Activated CD8-positive, alpha-beta T cell treated with anti-CD3 and anti-CD28 coated beads for 36 hours (primary cell): ENCODE measurements at regions not wholly inside any gene's neighbourhood (a gene's known extent, or its start where the extent isn't known, plus 50 kb on each side); places are given as distances from the start of the nearest gene placed in this dataset.

Experiments used
- ATAC-seq: fragments of 200-7000 bp; cut with Tn5 transposase; one replicate; pipeline ENCODE4 v1.10.0; 2021; ENCODE audit warnings: mild to moderate bottlenecking, moderate library complexity
- CTCF ChIA-PET: fragments of 350-600 bp; sonication (Branson Sonifier 250); formaldehyde crosslinking; loops from one replicate; lab custom pipeline; 2021; ENCODE audit warnings: antibody characterized with exemption; lab: Charles Lee
- POLR2A ChIA-PET: fragments of 350-600 bp; sonication (Branson Sonifier 250); formaldehyde crosslinking; loops from one replicate; lab custom pipeline; 2021; ENCODE audit warnings: antibody characterized with exemption; lab: Charles Lee
- DNase-seq: peaks from one replicate; pipeline ENCODE4 v3.0.0-alpha.2; 2020
- H3K27ac Mint-ChIP-seq: one replicate; pipeline ENCODE4 v1.8.0; 2021; ENCODE audit warnings: mild to moderate bottlenecking, mixed read lengths
- H3K27me3 Mint-ChIP-seq: one replicate; pipeline ENCODE4 v1.8.0; 2021; ENCODE audit warnings: mixed read lengths
- H3K36me3 Mint-ChIP-seq: one replicate; pipeline ENCODE4 v1.8.0; 2021; ENCODE audit warnings: low read depth, mixed read lengths
- H3K4me1 Mint-ChIP-seq: one replicate; pipeline ENCODE4 v1.8.0; 2021; ENCODE audit warnings: low read depth, mixed read lengths
- H3K4me3 Mint-ChIP-seq: one replicate; pipeline ENCODE4 v1.8.0; 2021; ENCODE audit warnings: mild to moderate bottlenecking, moderate library complexity, mixed read lengths
- H3K9me3 Mint-ChIP-seq: one replicate; pipeline ENCODE4 v1.8.0; 2021; ENCODE audit warnings: mixed read lengths
- intact Hi-C: fragments of 100-400 bp; cut with micrococcal nuclease; formaldehyde crosslinking; loops from one replicate; pipeline ENCODE4 v1.10.0; 2022
- TF ChIP-seq, protein P1 (sequence below): fragments of 200-600 bp; IDR thresholded peaks from one replicate; pipeline ENCODE4 v1.8.0; 2022; ENCODE audit warnings: antibody characterized with exemption, mild to moderate bottlenecking

DNA sequence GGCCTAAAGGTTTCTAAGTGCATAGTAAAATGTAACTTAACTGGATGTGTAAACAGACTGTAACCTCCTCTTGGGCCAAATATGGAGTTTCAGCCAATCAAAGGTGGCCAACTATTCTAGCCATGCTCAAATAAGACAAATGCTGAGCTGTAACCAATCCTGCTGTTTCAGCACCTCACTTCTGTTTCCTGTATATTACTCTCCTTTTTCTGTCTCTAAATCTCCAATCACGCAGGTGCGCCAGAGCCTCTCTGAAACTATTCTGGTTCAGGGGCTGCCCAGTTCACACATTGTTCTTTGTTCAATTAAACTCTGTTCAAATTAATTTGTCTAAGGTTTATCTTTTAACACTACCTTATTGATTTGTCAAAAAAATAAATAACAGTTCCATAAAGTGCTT, 532.7 kb upstream of the DCC start:
- no peaks in the 10 kb centered on the region for H3K9me3 Mint-ChIP-seq
- ChIA-PET CTCF (no interaction called here), POLR2A (no interaction called here)
- TF ChIP-seq, protein P1, sequence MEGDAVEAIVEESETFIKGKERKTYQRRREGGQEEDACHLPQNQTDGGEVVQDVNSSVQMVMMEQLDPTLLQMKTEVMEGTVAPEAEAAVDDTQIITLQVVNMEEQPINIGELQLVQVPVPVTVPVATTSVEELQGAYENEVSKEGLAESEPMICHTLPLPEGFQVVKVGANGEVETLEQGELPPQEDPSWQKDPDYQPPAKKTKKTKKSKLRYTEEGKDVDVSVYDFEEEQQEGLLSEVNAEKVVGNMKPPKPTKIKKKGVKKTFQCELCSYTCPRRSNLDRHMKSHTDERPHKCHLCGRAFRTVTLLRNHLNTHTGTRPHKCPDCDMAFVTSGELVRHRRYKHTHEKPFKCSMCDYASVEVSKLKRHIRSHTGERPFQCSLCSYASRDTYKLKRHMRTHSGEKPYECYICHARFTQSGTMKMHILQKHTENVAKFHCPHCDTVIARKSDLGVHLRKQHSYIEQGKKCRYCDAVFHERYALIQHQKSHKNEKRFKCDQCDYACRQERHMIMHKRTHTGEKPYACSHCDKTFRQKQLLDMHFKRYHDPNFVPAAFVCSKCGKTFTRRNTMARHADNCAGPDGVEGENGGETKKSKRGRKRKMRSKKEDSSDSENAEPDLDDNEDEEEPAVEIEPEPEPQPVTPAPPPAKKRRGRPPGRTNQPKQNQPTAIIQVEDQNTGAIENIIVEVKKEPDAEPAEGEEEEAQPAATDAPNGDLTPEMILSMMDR = no peak
- ATAC-seq (no peak), DNase-seq (no peak)
- H3K27me3 Mint-ChIP-seq = no peaks in the 10 kb centered on the region
- no peak overlapping the region for H3K4me3 Mint-ChIP-seq
- no peaks in the 10 kb centered on the region for H3K36me3 Mint-ChIP-seq
- intact Hi-C loops = no loop called here
- H3K27ac Mint-ChIP-seq = no peak overlapping the region
- no peaks in the 10 kb centered on the region for H3K4me1 Mint-ChIP-seq

DNA sequence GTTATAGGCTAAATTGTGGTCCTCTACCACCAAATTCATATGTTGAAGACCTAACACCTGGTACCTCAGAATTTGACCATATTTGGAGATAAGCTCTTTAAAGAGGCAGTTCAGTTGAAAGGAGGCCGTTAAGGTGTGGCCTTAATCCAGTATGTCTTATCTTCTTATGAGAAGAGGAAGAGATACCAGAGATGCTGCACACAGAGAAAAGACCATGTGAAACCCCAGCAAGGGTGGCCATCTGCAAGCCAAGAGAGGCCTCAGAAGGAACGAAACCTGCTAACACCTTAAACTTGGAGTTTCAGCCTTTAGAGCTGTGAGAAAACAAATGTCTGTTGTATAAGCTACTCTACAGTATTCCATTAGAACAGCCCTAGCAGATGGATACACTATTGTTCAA, 528.1 kb upstream of the DCC start:
- H3K27me3 Mint-ChIP-seq = no peaks in the 10 kb centered on the region
- no peak for ATAC-seq
- ChIA-PET POLR2A (no interaction called here), CTCF (no interaction called here)
- TF ChIP-seq, protein P1 = no peak
- intact Hi-C loops = no loop called here
- DNase-seq = no peak
- no peaks in the 10 kb centered on the region for H3K9me3 Mint-ChIP-seq
- H3K27ac Mint-ChIP-seq = no peak overlapping the region
- H3K4me1 Mint-ChIP-seq = no peaks in the 10 kb centered on the region
- no peak overlapping the region for H3K4me3 Mint-ChIP-seq
- no peaks in the 10 kb centered on the region for H3K36me3 Mint-ChIP-seq

- ATAC-seq = no peak
- no peak for DNase-seq
- intact Hi-C loops = no loop called here
- Mint-ChIP-seq H3K9me3 (no peaks in the 10 kb centered on the region), H3K4me3 (no peak overlapping the region), H3K36me3 (no peaks in the 10 kb centered on the region), H3K27me3 (no peaks in the 10 kb centered on the region), H3K4me1 (no peaks in the 10 kb centered on the region), H3K27ac (no peak overlapping the region)
- TF ChIP-seq, protein P1 = no peak
- CTCF ChIA-PET = no interaction called here
- POLR2A ChIA-PET = no interaction called here
Observed at GRCh38 chr18:51813740-51814139, 526.3 kb upstream of the DCC start.

DNA sequence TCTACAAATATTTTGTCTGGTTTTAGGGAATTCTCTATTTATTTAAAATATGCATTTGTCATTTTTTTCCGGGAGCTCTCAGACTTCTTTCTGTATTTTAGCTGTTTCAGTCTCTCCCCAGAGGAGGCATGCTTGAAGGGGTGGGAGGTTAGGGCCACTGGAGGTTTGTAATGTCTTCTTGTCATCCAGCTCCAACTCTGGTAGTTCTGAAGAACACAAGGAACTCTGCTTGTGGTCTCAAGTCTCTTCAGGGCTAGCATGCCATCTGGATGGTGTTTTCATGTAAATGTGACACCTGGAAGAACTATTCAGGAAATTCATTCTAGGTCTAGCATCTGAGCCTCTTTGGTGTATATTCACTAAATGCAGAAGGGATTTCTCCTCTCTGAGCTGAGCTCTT, 518.4 kb upstream of the DCC start:
- H3K4me1 Mint-ChIP-seq = no peaks in the 10 kb centered on the region
- H3K27ac Mint-ChIP-seq = no peak overlapping the region
- ChIA-PET CTCF (no interaction called here), POLR2A (no interaction called here)
- H3K36me3 Mint-ChIP-seq = no peaks in the 10 kb centered on the region
- no peaks in the 10 kb centered on the region for H3K27me3 Mint-ChIP-seq
- H3K4me3 Mint-ChIP-seq = no peak overlapping the region
- intact Hi-C loops = no loop called here
- no peaks in the 10 kb centered on the region for H3K9me3 Mint-ChIP-seq
- DNase-seq (no peak), ATAC-seq (no peak)
- TF ChIP-seq, protein P1 = no peak

GRCh38 chr18:51824746-51825145, 515.3 kb upstream of the DCC start:
- CTCF ChIA-PET = no interaction called here
- intact Hi-C loops = no loop called here
- Mint-ChIP-seq H3K27ac (no peak overlapping the region), H3K4me1 (no peaks in the 10 kb centered on the region), H3K36me3 (no peaks in the 10 kb centered on the region), H3K4me3 (no peak overlapping the region), H3K27me3 (no peaks in the 10 kb centered on the region), H3K9me3 (peaks cover 9% of the 10 kb centered on the region)
- ATAC-seq = no peak
- POLR2A ChIA-PET = no interaction called here
- TF ChIP-seq, protein P1 = no peak
- DNase-seq = no peak
